ENCODE measurements at regions not wholly inside any gene's neighbourhood (a gene's known extent, or its start where the extent isn't known, plus 50 kb on each side); places are given as distances from the start of the nearest gene placed in this dataset.

GRCh38 chr16:65948361-65948760, 418.1 kb upstream of the CDH5 start:
- TF ChIP-seq CTCF (IDR thresholded peaks at IDR 0.05; ENCODE audit: low read depth, low read length, poor library complexity, severe bottlenecking) (no peak), EZH2phosphoT487 (IDR thresholded peaks at IDR 0.05; ENCODE audit: borderline replicate concordance, low read length) (no peak)

All from DOHH2 (cell line).